HG03135 (cell line): ENCODE measurements at regions not wholly inside any gene's neighbourhood (a gene's known extent, or its start where the extent isn't known, plus 50 kb on each side); places are given as distances from the start of the nearest gene placed in this dataset.
"Not testable (repeated sequence)": the region's sequence is repeated elsewhere in the genome, so short reads cannot be mapped to it uniquely, and the experiment has no call there.

Source experiments
- ATAC-seq: cut with Tn5 transposase; IDR thresholded peaks from one replicate; pipeline ENCODE4 v1.9.1; 2021; ENCODE audit warnings: mild to moderate bottlenecking, moderate library complexity; ENCODE audit not compliant: unreplicated experiment

DNA sequence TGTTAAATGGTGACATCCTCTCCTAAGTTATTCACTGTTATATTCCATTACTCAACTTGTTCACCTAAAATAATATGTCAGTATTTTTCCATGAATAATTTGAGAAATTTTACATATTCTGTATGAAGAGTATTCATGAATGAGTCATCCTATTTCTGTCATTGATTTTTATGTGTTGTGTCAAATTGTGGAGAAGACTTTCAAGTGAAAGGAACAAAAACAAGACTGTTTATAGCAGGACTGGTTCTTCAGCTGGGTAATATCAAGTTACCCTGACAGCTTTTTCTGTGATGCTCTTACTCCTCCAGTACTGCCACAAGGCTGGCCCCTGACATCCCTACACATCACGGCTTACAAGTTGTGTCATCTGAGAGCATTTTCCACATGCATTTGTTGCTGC lies 847.7 kb downstream of the NCAM2 start:
- no peak for ATAC-seq

DNA sequence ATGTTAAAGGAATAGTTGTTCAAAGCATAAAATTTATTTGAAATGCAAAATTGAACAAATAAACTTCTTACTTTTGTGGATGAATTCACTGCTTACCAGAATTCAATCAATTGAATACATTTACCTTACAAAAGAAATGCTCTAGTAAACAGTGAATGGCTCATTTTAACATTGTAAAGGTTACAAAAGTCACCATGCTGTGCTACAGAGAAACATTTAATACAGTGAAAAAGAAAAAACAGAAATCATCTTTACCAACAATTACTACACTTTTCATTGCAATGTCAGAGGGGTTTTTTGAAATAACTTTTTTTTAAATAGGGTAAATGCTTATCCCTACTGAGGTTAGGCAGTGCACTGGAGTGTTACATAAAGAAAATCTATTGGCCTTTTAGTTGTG lies 853.0 kb downstream of the NCAM2 start:
- ATAC-seq: no peak

- no peak for ATAC-seq
Measured at GRCh38 chr21:21851657-21852056, 853.4 kb downstream of the NCAM2 start.

DNA sequence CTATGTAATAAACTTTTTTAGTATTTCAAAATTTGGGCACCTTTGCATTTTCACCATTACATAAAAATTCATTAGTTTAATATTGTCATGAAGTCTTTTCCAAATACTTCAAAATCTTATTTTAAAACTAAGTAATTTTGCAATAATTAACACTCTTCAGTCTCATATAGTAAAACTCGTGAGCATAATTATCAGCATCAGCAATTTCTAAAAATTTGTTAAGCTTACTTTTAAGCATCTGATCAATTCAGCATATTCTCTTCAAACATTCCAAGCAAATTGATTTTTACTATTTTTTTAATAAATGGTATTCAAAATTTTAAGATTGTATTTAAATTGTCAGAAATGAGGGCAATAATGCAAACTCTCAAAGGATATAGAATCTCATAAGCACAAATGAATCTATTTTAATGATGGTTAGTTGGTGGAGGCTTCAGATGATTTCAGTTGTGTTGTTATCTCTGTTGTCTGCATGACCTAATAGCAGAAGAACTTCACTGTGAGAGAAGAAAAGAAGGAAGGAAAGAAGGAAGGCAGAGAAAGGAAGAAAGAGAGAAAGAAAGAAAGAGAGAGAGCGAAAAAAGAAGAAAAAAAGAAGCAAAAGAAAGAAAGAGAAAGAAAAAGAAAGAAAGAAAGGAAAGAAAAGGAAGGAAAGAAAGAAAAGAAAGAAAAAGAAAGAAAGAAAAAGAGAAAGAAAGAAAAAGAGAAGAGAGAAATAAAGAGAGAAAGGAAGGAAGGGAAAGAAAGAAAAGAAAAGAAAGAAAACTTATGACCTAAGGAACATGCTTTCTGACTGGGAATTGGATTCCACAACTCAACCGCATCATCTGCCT lies 860.5 kb downstream of the NCAM2 start:
- no peak for ATAC-seq

- ATAC-seq: no peak
Measured at GRCh38 chr21:21860888-21861287, 862.7 kb downstream of the NCAM2 start.

GRCh38 chr21:21864321-21864840 lies 866.2 kb downstream of the NCAM2 start:
- no peak for ATAC-seq

DNA sequence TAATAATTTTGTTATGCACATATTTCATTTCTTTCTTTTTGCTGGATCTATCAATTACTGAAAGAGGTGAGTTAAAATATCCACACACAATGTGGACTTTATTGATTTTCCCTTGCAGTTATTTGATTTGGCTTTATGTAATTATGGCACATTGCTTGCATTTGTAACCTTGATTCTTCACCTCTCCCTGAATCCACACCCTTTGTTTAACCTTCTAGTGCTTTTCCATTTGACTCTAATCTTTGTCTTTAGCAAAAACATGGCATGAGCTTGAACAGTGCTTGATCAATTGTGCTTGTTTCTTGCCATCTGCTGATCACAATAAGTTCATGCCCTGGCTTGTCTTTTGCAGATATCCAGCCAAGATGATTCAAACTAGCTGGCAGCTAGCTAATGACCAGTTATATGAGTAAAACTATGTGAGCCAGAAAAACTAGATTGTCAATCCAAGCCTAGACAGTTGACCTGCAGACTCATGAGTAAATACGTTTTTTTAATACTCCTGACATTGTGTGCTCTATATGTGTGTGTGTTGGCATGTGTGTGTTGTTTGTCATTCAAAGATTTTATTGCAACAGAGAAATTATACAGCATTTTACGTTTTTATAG lies 899.2 kb downstream of the NCAM2 start:
- no peak for ATAC-seq

- no peak for ATAC-seq
Measured at GRCh38 chr21:21898801-21899200, 900.6 kb downstream of the NCAM2 start.

GRCh38 chr21:21902416-21902815 lies 904.2 kb downstream of the NCAM2 start:
- not testable (repeated sequence) for ATAC-seq

GRCh38 chr21:21907271-21907670 lies 909.1 kb downstream of the NCAM2 start:
- ATAC-seq: no peak

DNA sequence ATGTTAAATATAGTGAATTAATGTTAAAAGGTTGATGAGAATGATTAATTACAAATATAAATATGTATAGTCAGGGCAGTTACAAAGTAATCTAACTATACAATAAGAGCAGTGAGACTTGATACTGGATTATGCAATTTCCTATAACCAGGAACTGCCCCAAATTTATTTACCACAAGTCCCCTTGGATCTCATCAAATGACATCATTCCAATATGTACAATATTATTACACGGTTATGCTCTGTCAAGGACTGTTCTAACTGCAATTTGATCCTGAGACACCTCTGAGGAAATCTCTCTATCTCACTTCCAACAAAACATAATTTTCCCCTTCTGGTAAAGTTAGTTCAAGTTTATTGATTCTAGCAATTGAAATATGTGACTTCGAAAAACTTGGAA lies 917.6 kb downstream of the NCAM2 start:
- no peak for ATAC-seq

DNA sequence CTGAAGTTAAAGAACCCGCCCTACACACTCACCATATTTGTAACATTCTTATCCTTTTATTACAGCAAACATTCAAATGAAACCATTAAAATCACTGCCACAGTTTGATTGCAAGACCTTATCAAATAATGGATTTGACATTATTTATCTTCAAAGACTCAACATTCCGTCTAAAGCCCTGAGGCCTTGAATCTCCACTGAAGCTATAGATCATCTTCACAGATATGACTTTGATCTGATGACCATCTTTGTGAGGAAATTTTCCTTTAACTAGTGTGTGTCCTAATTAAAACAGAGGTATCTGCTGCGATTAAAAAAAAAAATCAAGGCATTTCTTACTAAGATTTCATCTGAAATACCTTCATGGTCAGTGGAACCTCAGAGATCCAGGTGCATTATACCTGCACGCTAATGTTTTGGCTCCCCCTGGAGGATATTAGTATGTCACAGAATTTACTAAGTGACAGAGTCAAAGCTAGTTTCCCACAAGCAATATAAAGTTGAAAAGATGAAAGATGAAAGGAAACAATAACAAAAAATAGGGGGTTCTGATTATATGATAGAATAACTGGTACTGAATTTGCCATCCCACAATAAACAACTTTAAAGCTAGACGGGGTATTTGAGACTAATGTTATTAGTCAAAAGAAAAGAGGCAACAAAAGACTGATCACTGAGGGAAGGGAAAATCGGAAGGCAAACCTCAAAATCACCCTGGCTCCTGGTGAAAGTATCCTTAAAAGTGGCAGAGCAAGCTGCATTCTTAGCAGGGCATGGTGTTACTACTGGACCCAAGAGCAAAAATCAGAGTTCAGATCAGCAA lies 923.4 kb downstream of the NCAM2 start:
- no peak for ATAC-seq

- ATAC-seq: no peak
Measured at GRCh38 chr21:21929226-21929625, 931.0 kb downstream of the NCAM2 start.

DNA sequence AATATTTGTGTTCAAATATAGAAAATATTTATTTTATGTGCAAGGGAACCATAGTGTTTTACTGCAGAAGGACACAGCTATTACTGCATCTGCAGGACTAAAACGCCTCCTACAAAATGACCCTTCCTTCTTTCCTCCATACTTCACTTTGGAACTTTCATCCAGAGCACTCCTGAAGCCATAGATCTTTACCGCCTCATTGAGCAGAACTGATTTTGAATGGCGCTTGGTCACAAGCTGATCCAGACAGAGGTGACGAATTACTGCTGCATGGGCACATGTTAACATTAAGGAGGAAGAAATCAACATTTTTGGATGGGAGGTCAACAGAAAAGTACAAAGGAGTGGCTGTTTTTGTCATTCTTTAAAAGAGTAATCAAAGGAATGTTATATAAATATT lies 931.6 kb downstream of the NCAM2 start:
- ATAC-seq: no peak

DNA sequence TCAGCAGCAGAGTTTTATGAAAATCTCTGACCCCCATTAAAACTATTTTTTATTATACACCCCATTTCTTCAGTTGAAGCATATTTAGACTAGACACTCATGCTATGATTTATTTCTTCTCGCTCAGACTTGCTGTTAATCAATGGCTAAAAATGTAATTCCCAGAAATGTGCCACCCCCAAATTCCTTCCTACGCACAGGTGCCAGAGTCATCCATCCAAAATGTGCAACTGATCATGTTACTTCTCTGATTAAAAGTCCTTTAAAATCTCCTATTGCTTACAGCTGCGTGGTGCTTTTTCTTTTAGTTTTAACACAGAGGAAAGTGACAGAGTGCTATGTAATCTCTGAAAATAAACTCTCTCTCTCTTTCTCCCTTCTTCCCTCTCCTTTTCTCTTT lies 954.4 kb downstream of the NCAM2 start:
- no peak for ATAC-seq

GRCh38 chr21:21955204-21955603 lies 957.0 kb downstream of the NCAM2 start:
- ATAC-seq: no peak

DNA sequence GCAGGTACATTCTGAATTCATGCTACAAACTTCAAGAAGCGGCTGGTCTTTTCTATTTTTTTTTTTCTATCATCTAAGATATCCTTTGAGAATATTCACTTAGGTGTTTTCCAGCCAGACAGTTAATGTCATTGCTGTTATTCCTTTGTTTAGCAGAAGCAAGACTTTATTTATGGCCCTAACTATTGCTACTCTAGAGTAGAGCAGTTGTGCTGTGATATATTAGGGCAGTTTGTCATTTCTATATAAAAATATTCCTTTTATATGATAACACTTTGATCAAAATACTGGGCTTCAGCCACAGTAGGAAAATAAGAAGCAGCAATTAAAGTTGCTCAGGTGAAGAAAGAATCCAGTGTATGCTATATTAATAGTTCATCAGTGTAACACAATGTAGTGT lies 959.3 kb downstream of the NCAM2 start:
- ATAC-seq: no peak

DNA sequence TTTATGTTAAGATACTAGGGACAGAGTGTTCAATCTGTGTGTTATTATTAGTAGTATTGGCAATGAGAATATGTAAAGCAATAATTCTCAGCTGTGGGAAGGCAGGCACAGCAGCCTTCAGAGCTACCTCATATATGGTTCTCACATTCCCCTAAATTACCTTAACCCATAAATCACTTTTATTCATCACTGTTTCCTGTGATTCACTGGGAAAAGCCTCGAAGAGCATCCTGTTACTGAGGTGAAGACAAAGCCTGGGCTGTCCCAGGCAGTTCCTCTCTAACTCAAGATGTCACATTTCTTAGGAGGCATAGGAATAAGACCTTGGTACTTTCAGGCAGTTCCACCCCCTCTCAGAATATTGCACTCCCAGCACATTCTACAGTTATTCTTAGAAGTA lies 965.7 kb downstream of the NCAM2 start:
- ATAC-seq: no peak

- ATAC-seq: no peak
Measured at GRCh38 chr21:21968810-21969209, 970.6 kb downstream of the NCAM2 start.

- no peak for ATAC-seq
Measured at GRCh38 chr21:21969211-21969610, 971.0 kb downstream of the NCAM2 start.

DNA sequence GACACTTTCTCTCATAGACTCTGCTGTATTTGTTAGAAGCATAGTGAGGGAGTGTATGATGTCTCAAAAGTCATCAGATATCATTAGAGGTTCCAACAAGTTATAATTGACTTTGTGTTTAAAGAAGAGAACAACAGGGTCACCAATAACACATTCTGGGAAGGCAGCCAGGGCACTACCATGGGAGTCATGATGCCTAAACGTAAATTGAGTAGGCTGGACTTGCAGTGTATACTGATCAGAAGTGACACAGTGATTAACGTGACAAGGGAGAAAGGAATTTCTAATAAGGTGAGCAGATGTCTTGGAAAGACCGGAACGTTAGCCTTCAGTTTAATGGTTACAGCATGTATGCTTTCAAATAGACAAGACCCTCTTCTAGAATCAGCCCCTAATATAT lies 973.2 kb downstream of the NCAM2 start:
- no peak for ATAC-seq

DNA sequence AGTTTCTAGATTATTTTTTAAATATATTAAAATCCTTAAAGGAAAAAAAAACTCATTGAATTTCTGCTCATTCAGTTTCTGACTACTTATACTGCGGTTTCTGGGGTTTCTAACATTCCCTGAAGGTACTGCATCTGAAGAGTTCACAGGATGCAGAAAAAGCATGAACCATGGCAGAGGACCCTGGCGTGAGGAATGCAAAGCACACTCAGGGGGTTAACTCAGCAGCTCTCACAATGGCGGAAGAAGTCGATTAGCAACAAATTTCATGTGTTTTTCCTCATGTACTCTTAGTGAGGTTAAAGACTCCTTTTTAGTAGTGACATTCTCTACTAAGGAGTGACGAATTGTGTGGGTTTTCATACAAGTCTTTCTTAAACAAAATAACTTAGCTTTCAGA lies 975.6 kb downstream of the NCAM2 start:
- ATAC-seq: no peak
